Kidney epithelial cell (primary cell): ENCODE measurements at regions not wholly inside any gene's neighbourhood (a gene's known extent, or its start where the extent isn't known, plus 50 kb on each side); places are given as distances from the start of the nearest gene placed in this dataset.

ENCODE experiments used
- DNase-seq: peaks from one replicate; pipeline ENCODE4 v3.0.0-alpha.2; 2010; ENCODE audit warnings: low read depth
- H3K27me3 ChIP-seq: 2 replicates; pipeline ENCODE4 v1.6.0; 2011; ENCODE audit warnings: low read length; ENCODE audit not compliant: control insufficient read depth, insufficient read depth
- H3K36me3 ChIP-seq: 2 replicates; pipeline ENCODE4 v1.5.1; 2011; ENCODE audit warnings: low read length; ENCODE audit not compliant: control insufficient read depth, insufficient read depth
- H3K4me3 ChIP-seq: 2 replicates; pipeline ENCODE4 v1.5.1; 2011; ENCODE audit warnings: low read depth, mild to moderate bottlenecking, control low read depth, low read length
- CTCF ChIP-seq: IDR thresholded peaks from 2 replicates; pipeline ENCODE4 v1.5.1; 2011; ENCODE audit warnings: mild to moderate bottlenecking, moderate library complexity, low read length, control low read depth, inconsistent platforms; ENCODE audit not compliant: insufficient read depth, poor library complexity, severe bottlenecking

- no peaks in the 10 kb centered on the region for H3K36me3 ChIP-seq
- H3K27me3 ChIP-seq, result peaks cover 5% of the 10 kb centered on the region
- H3K4me3 ChIP-seq, result no peak overlapping the region
- TF ChIP-seq CTCF, result no peak
- no peak for DNase-seq
Observed at GRCh38 chr7:431041-431440, 88.6 kb downstream of the PDGFA start.

GRCh38 chr7:431658-432111 lies 88.0 kb downstream of the PDGFA start:
- Histone ChIP-seq H3K36me3 (no peaks in the 10 kb centered on the region), H3K4me3 (no peak overlapping the region), H3K27me3 (peaks cover 5% of the 10 kb centered on the region)
- no peak for TF ChIP-seq CTCF
- DNase-seq, result no peak

- Histone ChIP-seq H3K4me3 (no peak overlapping the region), H3K27me3 (peaks cover 5% of the 10 kb centered on the region), H3K36me3 (no peaks in the 10 kb centered on the region)
- TF ChIP-seq CTCF, result no peak
- DNase-seq, result no peak
Observed at GRCh38 chr7:432256-432655, 87.4 kb downstream of the PDGFA start.

GRCh38 chr7:432933-433332 lies 86.7 kb downstream of the PDGFA start:
- Histone ChIP-seq H3K27me3 (peaks cover 6% of the 10 kb centered on the region), H3K4me3 (no peak overlapping the region), H3K36me3 (no peaks in the 10 kb centered on the region)
- TF ChIP-seq CTCF, result no peak
- DNase-seq, result no peak

- no peak for DNase-seq
- H3K4me3 ChIP-seq, result no peak overlapping the region
- no peak for TF ChIP-seq CTCF
- no peaks in the 10 kb centered on the region for H3K36me3 ChIP-seq
- H3K27me3 ChIP-seq, result peaks cover 10% of the 10 kb centered on the region
Observed at GRCh38 chr7:433558-433957, 86.1 kb downstream of the PDGFA start.

- Histone ChIP-seq H3K27me3 (peaks cover 14% of the 10 kb centered on the region), H3K4me3 (no peak overlapping the region), H3K36me3 (no peaks in the 10 kb centered on the region)
- no peak for DNase-seq
- TF ChIP-seq CTCF, result no peak
Observed at GRCh38 chr7:434891-435629, 84.6 kb downstream of the PDGFA start.
